ENCODE measurements at regions not wholly inside any gene's neighbourhood (a gene's known extent, or its start where the extent isn't known, plus 50 kb on each side); places are given as distances from the start of the nearest gene placed in this dataset.

GRCh38 chr2:16066261-16067036, 126.1 kb downstream of the MYCN start:
- TF ChIP-seq ZNF274 (IDR thresholded peaks at IDR 0.05; ENCODE audit: low read depth, low read length), result no peak
- no peak for TF ChIP-seq SUZ12 (IDR thresholded peaks at IDR 0.05; ENCODE audit: extremely low read depth, insufficient read depth, insufficient read length)
